Retinal pigment epithelial cell (primary cell): ENCODE measurements at regions not wholly inside any gene's neighbourhood (a gene's known extent, or its start where the extent isn't known, plus 50 kb on each side); places are given as distances from the start of the nearest gene placed in this dataset.
"Not testable (repeated sequence)": the region's sequence is repeated elsewhere in the genome, so short reads cannot be mapped to it uniquely, and the experiment has no call there.

Experiments used
- DNase-seq: peaks from one replicate; pipeline ENCODE4 v3.0.0-alpha.2; 2010; ENCODE audit warnings: low read depth
- H3K4me3 ChIP-seq: 2 replicates; pipeline ENCODE4 v1.5.1; 2011; ENCODE audit warnings: mild to moderate bottlenecking, low read length, control low read depth, moderate library complexity
- TF ChIP-seq, protein P1 (sequence below): conservative IDR thresholded peaks from 2 replicates; pipeline ENCODE4 v1.5.1; 2011; ENCODE audit warnings: low read depth, low read length, control low read depth, inconsistent platforms

DNA sequence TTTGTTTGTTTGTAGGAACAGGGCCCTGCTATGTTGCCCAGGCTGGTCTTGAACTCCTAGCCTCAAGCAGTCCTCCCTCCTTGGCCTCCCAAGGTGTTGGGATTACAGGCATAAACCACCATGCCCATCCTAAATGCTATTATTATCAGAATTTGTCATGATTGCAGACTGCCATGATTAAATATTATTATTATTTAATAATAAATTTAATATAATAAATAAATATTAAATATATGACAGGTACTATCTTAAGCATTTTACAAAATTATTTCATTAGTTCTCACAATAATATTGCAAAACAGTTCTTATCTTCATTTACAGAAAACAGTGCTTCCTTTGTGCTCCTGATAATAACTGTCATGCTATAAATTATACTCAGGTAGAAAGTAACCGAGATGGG lies 133.4 kb upstream of the JADE1 start:
- no peak overlapping the region for H3K4me3 ChIP-seq
- no peak for DNase-seq
- TF ChIP-seq, protein P1, sequence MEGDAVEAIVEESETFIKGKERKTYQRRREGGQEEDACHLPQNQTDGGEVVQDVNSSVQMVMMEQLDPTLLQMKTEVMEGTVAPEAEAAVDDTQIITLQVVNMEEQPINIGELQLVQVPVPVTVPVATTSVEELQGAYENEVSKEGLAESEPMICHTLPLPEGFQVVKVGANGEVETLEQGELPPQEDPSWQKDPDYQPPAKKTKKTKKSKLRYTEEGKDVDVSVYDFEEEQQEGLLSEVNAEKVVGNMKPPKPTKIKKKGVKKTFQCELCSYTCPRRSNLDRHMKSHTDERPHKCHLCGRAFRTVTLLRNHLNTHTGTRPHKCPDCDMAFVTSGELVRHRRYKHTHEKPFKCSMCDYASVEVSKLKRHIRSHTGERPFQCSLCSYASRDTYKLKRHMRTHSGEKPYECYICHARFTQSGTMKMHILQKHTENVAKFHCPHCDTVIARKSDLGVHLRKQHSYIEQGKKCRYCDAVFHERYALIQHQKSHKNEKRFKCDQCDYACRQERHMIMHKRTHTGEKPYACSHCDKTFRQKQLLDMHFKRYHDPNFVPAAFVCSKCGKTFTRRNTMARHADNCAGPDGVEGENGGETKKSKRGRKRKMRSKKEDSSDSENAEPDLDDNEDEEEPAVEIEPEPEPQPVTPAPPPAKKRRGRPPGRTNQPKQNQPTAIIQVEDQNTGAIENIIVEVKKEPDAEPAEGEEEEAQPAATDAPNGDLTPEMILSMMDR = no peak

DNA sequence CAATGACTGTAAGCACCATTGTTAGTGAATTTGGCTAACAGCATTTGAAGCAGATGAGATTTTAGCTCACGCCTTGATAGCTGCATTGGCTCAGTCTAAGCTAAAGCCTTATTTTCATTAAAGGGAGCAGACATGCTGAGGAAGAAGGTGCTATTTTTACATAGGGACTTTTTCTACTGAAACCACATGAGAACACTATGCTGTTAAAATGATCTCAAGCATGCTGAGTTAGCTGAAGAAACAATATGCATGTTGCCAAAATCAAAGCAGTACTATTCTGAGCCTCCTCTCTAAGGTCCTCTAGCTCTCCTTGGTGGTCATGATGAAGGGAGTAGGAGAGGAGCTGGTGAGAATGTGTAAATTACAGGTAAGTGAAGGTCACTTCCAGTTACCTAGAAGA lies 134.4 kb upstream of the JADE1 start:
- TF ChIP-seq, protein P1 = no peak
- DNase-seq = no peak
- no peak overlapping the region for H3K4me3 ChIP-seq

GRCh38 chr4:128673159-128673558 lies 136.3 kb upstream of the JADE1 start:
- not testable (repeated sequence) for DNase-seq, H3K4me3 ChIP-seq

GRCh38 chr4:128672596-128672995 lies 136.9 kb upstream of the JADE1 start:
- not testable (repeated sequence) for H3K4me3 ChIP-seq, DNase-seq

GRCh38 chr4:128670513-128670912 lies 139.0 kb upstream of the JADE1 start:
- no peak for DNase-seq
- no peak overlapping the region for H3K4me3 ChIP-seq
- TF ChIP-seq, protein P1 = no peak

- H3K4me3 ChIP-seq = no peak overlapping the region
- TF ChIP-seq, protein P1 = no peak
- no peak for DNase-seq
Observed at GRCh38 chr4:128668566-128668965, 140.9 kb upstream of the JADE1 start.

DNA sequence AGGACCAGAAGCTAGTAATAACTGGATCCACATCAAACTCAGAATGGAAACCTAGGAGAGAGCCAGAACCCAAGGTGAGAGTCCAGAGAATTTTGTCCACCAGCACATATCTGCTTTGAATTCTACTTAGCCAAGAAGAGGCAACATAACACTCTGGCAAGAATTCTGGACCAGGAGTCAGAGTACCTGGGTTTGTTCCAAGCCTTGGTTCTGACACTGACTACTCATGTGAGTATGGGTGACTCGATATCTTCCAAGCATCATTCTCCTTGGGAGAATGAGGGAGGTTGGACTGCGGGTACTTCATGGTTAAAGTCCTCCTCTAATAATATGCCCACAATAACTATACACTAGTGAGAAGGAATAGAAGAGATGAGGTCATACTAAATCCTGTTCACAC lies 144.0 kb upstream of the JADE1 start:
- TF ChIP-seq, protein P1 = no peak
- DNase-seq = no peak
- H3K4me3 ChIP-seq = no peak overlapping the region

GRCh38 chr4:128663325-128663724 lies 146.2 kb upstream of the JADE1 start:
- H3K4me3 ChIP-seq = no peak overlapping the region
- DNase-seq = no peak
- TF ChIP-seq, protein P1 = no peak
